ENCODE measurements at regions not wholly inside any gene's neighbourhood (a gene's known extent, or its start where the extent isn't known, plus 50 kb on each side); places are given as distances from the start of the nearest gene placed in this dataset.

GRCh38 chrX:40806513-40807220 is 71.3 kb upstream of the MED14 start:
- WGBS (ENCODE audit: missing lambda C conversion rate), result 92% methylated on average over 8 of the region's 8 CpGs
- ChIA-PET POLR2A (no interaction called here), CTCF (no interaction called here)
- Histone ChIP-seq H3K27ac (no peak overlapping the region), H3K4me3 (no peak overlapping the region), H3K4me1 (no peaks in the 10 kb centered on the region), H3K9me3 (no peaks in the 10 kb centered on the region), H3K4me2 (no peak overlapping the region)
- DNase-seq (ENCODE audit: low read depth in 1 of 2, low spot score in 1 of 2), result no peak
- TF ChIP-seq FOSL2 (IDR thresholded peaks at IDR 0.05) (no peak), FOSL2 (CRISPR knock-in tag; IDR thresholded peaks at IDR 0.05) (peak; percentile 33; the same call in 1 of the 2 replicates), RARB (CRISPR knock-in tag; IDR thresholded peaks at IDR 0.05) (no peak), ZSCAN20 (CRISPR knock-in tag; IDR thresholded peaks at IDR 0.05) (no peak), MAFK (IDR thresholded peaks at IDR 0.05; ENCODE audit: partially characterized antibody) (peak; percentile 94)
- TF ChIP-seq, protein P1, sequence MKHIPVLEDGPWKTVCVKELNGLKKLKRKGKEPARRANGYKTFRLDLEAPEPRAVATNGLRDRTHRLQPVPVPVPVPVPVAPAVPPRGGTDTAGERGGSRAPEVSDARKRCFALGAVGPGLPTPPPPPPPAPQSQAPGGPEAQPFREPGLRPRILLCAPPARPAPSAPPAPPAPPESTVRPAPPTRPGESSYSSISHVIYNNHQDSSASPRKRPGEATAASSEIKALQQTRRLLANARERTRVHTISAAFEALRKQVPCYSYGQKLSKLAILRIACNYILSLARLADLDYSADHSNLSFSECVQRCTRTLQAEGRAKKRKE (CRISPR knock-in tag; IDR thresholded peaks at IDR 0.05; ENCODE audit: low read depth), result no peak
- FAIRE-seq, result no peak
- no peak for ATAC-seq

- Histone ChIP-seq H3K4me3 (no peak overlapping the region), H3K4me1 (no peaks in the 10 kb centered on the region), H3K27ac (no peak overlapping the region), H3K4me2 (no peak overlapping the region), H3K9me3 (no peaks in the 10 kb centered on the region)
- 48% methylated on average over 4 of the region's 4 CpGs for WGBS (ENCODE audit: missing lambda C conversion rate)
- ATAC-seq, result no peak
- CTCF ChIA-PET, result interaction anchor here (1.4 kb wide), 1 partner anchor 13 kb away, joined by 4 read pairs; no protein-coding TSS in a partner anchor
- POLR2A ChIA-PET, result no interaction called here
- FAIRE-seq, result no peak
- no peak for TF ChIP-seq MYC (IDR thresholded peaks at IDR 0.05; ENCODE audit: borderline replicate concordance, low read length)
- TF ChIP-seq, protein P2, sequence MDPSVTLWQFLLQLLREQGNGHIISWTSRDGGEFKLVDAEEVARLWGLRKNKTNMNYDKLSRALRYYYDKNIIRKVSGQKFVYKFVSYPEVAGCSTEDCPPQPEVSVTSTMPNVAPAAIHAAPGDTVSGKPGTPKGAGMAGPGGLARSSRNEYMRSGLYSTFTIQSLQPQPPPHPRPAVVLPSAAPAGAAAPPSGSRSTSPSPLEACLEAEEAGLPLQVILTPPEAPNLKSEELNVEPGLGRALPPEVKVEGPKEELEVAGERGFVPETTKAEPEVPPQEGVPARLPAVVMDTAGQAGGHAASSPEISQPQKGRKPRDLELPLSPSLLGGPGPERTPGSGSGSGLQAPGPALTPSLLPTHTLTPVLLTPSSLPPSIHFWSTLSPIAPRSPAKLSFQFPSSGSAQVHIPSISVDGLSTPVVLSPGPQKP (IDR thresholded peaks at IDR 0.05; ENCODE audit: low read depth, low read length), result no peak
- no peak for TF ChIP-seq CBX8 (IDR thresholded peaks at IDR 0.05)
- no peak for TF ChIP-seq SREBF2 (IDR thresholded peaks at IDR 0.05)
- TF ChIP-seq PHF8 (IDR thresholded peaks at IDR 0.05; ENCODE audit: borderline replicate concordance, low read depth), result no peak
- TF ChIP-seq, protein P3, sequence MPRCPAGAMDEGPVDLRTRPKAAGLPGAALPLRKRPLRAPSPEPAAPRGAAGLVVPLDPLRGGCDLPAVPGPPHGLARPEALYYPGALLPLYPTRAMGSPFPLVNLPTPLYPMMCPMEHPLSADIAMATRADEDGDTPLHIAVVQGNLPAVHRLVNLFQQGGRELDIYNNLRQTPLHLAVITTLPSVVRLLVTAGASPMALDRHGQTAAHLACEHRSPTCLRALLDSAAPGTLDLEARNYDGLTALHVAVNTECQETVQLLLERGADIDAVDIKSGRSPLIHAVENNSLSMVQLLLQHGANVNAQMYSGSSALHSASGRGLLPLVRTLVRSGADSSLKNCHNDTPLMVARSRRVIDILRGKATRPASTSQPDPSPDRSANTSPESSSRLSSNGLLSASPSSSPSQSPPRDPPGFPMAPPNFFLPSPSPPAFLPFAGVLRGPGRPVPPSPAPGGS (IDR thresholded peaks at IDR 0.05), result no peak
- TF ChIP-seq RARB (CRISPR knock-in tag; IDR thresholded peaks at IDR 0.05), result no peak
- TF ChIP-seq KDM1A (IDR thresholded peaks at IDR 0.05; ENCODE audit: low read depth), result no peak
- no peak for TF ChIP-seq FOXS1 (CRISPR knock-in tag; IDR thresholded peaks at IDR 0.05)
- no peak for TF ChIP-seq ZFP36 (IDR thresholded peaks at IDR 0.05; ENCODE audit: borderline replicate concordance, partially characterized antibody)
- no peak for TF ChIP-seq RFX5 (IDR thresholded peaks at IDR 0.05)
- TF ChIP-seq, protein P4, sequence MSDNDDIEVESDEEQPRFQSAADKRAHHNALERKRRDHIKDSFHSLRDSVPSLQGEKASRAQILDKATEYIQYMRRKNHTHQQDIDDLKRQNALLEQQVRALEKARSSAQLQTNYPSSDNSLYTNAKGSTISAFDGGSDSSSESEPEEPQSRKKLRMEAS (IDR thresholded peaks at IDR 0.05), result no peak
- TF ChIP-seq, protein P1 (CRISPR knock-in tag; IDR thresholded peaks at IDR 0.05; ENCODE audit: low read depth), result no peak
- no peak for TF ChIP-seq NFE2L2 (conservative IDR thresholded peaks at IDR 0.05; ENCODE audit: low read length)
- DNase-seq (ENCODE audit: low read depth in 1 of 2, low spot score in 1 of 2), result no peak
These were observed 72.0 kb upstream of the MED14 start for GRCh38 chrX:40807384-40807783.

GRCh38 chrX:40808203-40808602 is 72.9 kb upstream of the MED14 start:
- CTCF ChIA-PET, result interaction anchor here (1.4 kb wide), 1 partner anchor 14 kb away, joined by 4 read pairs; no protein-coding TSS in a partner anchor
- TF ChIP-seq HOXB13 (CRISPR knock-in tag; IDR thresholded peaks at IDR 0.05; ENCODE audit: low read depth), result no peak
- TF ChIP-seq HDAC2 (IDR thresholded peaks at IDR 0.05), result no peak
- no peak for TF ChIP-seq USF2 (IDR thresholded peaks at IDR 0.05)
- TF ChIP-seq, protein P5, sequence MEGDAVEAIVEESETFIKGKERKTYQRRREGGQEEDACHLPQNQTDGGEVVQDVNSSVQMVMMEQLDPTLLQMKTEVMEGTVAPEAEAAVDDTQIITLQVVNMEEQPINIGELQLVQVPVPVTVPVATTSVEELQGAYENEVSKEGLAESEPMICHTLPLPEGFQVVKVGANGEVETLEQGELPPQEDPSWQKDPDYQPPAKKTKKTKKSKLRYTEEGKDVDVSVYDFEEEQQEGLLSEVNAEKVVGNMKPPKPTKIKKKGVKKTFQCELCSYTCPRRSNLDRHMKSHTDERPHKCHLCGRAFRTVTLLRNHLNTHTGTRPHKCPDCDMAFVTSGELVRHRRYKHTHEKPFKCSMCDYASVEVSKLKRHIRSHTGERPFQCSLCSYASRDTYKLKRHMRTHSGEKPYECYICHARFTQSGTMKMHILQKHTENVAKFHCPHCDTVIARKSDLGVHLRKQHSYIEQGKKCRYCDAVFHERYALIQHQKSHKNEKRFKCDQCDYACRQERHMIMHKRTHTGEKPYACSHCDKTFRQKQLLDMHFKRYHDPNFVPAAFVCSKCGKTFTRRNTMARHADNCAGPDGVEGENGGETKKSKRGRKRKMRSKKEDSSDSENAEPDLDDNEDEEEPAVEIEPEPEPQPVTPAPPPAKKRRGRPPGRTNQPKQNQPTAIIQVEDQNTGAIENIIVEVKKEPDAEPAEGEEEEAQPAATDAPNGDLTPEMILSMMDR (IDR thresholded peaks at IDR 0.05), result no peak
- no peak for TF ChIP-seq NFE2L2 (conservative IDR thresholded peaks at IDR 0.05; ENCODE audit: low read length)
- TF ChIP-seq CEBPB (IDR thresholded peaks at IDR 0.05), result no peak
- no peak for TF ChIP-seq FOSL2 (IDR thresholded peaks at IDR 0.05)
- no peak for TF ChIP-seq FOSL2 (CRISPR knock-in tag; IDR thresholded peaks at IDR 0.05)
- no peak for TF ChIP-seq MAFK (IDR thresholded peaks at IDR 0.05; ENCODE audit: partially characterized antibody)
- no peak for TF ChIP-seq RCOR1 (IDR thresholded peaks at IDR 0.05; ENCODE audit: low read depth, low read length)
- no peak for TF ChIP-seq TP53 (CRISPR knock-in tag; IDR thresholded peaks at IDR 0.05)
- TF ChIP-seq RARB (CRISPR knock-in tag; IDR thresholded peaks at IDR 0.05), result no peak
- TF ChIP-seq ZC3H11A (IDR thresholded peaks at IDR 0.05), result no peak
- TF ChIP-seq POLR2A (IDR thresholded peaks at IDR 0.05; ENCODE audit: low read length), result no peak
- TF ChIP-seq POLR2AphosphoS2 (conservative IDR thresholded peaks at IDR 0.05; ENCODE audit: low read length), result no peak
- TF ChIP-seq TFCP2L1 (CRISPR knock-in tag; IDR thresholded peaks at IDR 0.05), result no peak

More at GRCh38 chrX:40808203-40808602, 72.9 kb upstream of the MED14 start:
- Histone ChIP-seq H3K27ac (no peak overlapping the region), H3K4me2 (no peak overlapping the region), H3K4me3 (no peak overlapping the region), H3K4me1 (no peaks in the 10 kb centered on the region), H3K9me3 (no peaks in the 10 kb centered on the region)
- no peak for DNase-seq (ENCODE audit: low read depth in 1 of 2, low spot score in 1 of 2)
- ATAC-seq, result no peak
- POLR2A ChIA-PET, result no interaction called here
- 44% methylated on average over 2 of the region's 2 CpGs for WGBS (ENCODE audit: missing lambda C conversion rate)
- no peak for FAIRE-seq

All from A549 (cell line).